HCT116 (cell line): ENCODE measurements at regions not wholly inside any gene's neighbourhood (a gene's known extent, or its start where the extent isn't known, plus 50 kb on each side); places are given as distances from the start of the nearest gene placed in this dataset.

ENCODE experiments used
- ATAC-seq: fragments of 200-7000 bp; cut with Tn5 transposase; 2 replicates; pipeline ENCODE4 v1.9.1; 2020; ENCODE audit warnings: mild to moderate bottlenecking, moderate library complexity
- BruUV-seq: library from RNA; stranded (reverse); fragments of 400-500 nt; replicated peaks from 2 replicates; lab custom pipeline; 2021; lab: Mats Ljungman, UMichigan
- CTCF ChIA-PET: fragments of 300-600 bp; sonication (Branson Sonifier 250); formaldehyde crosslinking; loops from one replicate; lab custom pipeline; 2021; ENCODE audit warnings: antibody characterized with exemption; lab: Charles Lee
- POLR2A ChIA-PET: fragments of 300-600, 350-600 bp; sonication (Branson Sonifier 250); formaldehyde crosslinking; loops from one replicate; lab custom pipeline; 2021; ENCODE audit warnings: antibody characterized with exemption; lab: Charles Lee
- RAD21 ChIA-PET, 2 experiments: fragments of 300-600 bp; sonication (Branson Sonifier 250); formaldehyde crosslinking; loops; one replicate each; lab custom pipeline; 2023; ENCODE audit warnings: low total read pairs in 2 of 2; ENCODE audit not compliant: uncharacterized antibody in 2 of 2, unreplicated experiment in 2 of 2, low non-redundant PET in 1 of 2; lab: Charles Lee
- DNase-seq: peaks from one replicate; pipeline ENCODE4 v3.0.0-alpha.2; 2010; ENCODE audit warnings: low read depth, low spot score
- H2AFZ ChIP-seq: fragments of 200-600 bp; shearing (Covaris generic), sonication (generic); 2 replicates; pipeline ENCODE4 v1.6.1; 2017; ENCODE audit warnings: low read depth, mixed run types, mixed read lengths, antibody characterized with exemption, low read length; ENCODE audit not compliant: poor library complexity, severe bottlenecking
- H3K27ac ChIP-seq: 2 replicates; pipeline ENCODE4 v1.5.1; 2012; ENCODE audit warnings: low read depth, low read length
- H3K27me3 ChIP-seq: fragments of 200-600 bp; sonication (generic); 2 replicates; pipeline ENCODE4 v1.6.1; 2016; ENCODE audit warnings: mixed run types, low read length, mixed read lengths; ENCODE audit not compliant: insufficient read depth
- H3K36me3 ChIP-seq, 2 experiments: fragments of 200-500 bp in 1 of 2; fragments of 200-600 bp in 1 of 2; sonication (Bioruptor generic) in 1 of 2; sonication (generic) in 1 of 2; 2 replicates each; pipeline versions ENCODE4 v1.5.1 to v1.6.1; 2014 to 2016; ENCODE audit warnings: low read length in 2 of 2, inconsistent platforms in 1 of 2, mixed read lengths in 1 of 2, mixed run types in 1 of 2; ENCODE audit not compliant: insufficient read depth in 2 of 2, control insufficient read depth in 1 of 2
- H3K4me1 ChIP-seq, 2 experiments: fragments of 200-600 bp in 1 of 2; sonication (generic) in 1 of 2; 2 replicates each; pipeline versions ENCODE4 v1.5.1 to v1.6.1; 2012 to 2017; ENCODE audit warnings: low read length in 2 of 2, inconsistent platforms in 1 of 2, mild to moderate bottlenecking in 1 of 2, mixed read lengths in 1 of 2, mixed run types in 1 of 2, moderate library complexity in 1 of 2; ENCODE audit not compliant: insufficient read depth in 2 of 2, control insufficient read depth in 1 of 2
- H3K4me2 ChIP-seq: fragments of 200-600 bp; sonication (generic); 2 replicates; pipeline ENCODE4 v1.6.1; 2017; ENCODE audit warnings: mixed run types, low read length, mixed read lengths
- H3K4me3 ChIP-seq, 2 experiments: fragments of 200-600 bp in 1 of 2; sonication (generic) in 1 of 2; replicated peaks in 1 of 2; 2 replicates each; pipeline ENCODE4 v1.5.1; 2011 to 2016; ENCODE audit warnings: low read length in 2 of 2, control low read depth in 1 of 2, low read depth in 1 of 2, mild to moderate bottlenecking in 1 of 2, mixed read lengths in 1 of 2, mixed run types in 1 of 2
- H3K79me2 ChIP-seq: fragments of 200-600 bp; sonication (generic); 2 replicates; pipeline ENCODE4 v1.6.1; 2017; ENCODE audit warnings: mild to moderate bottlenecking, mixed run types, low read length, moderate library complexity, mixed read lengths; ENCODE audit not compliant: insufficient read depth
- H3K9ac ChIP-seq: fragments of 200-600 bp; sonication (generic); 2 replicates; pipeline ENCODE4 v1.6.1; 2016; ENCODE audit warnings: low read length, mixed read lengths
- H3K9me2 ChIP-seq: fragments of 200-600 bp; sonication (generic), shearing (Covaris generic); 2 replicates; pipeline ENCODE4 v1.6.1; 2017; ENCODE audit warnings: mixed run types, mild to moderate bottlenecking, moderate library complexity; ENCODE audit not compliant: insufficient read depth
- H3K9me3 ChIP-seq, 2 experiments: fragments of 200-500 bp in 1 of 2; fragments of 200-600 bp in 1 of 2; sonication (Bioruptor generic) in 1 of 2; sonication (generic) in 1 of 2; 2 replicates each; pipeline ENCODE4 v1.6.1; 2014 to 2017; ENCODE audit warnings: low read length in 2 of 2, mixed read lengths in 2 of 2, inconsistent platforms in 1 of 2, low read depth in 1 of 2, mild to moderate bottlenecking in 1 of 2, mixed run types in 1 of 2, moderate library complexity in 1 of 2; ENCODE audit not compliant: control insufficient read depth in 1 of 2, insufficient read depth in 1 of 2
- H4K20me1 ChIP-seq: fragments of 200-600 bp; sonication (generic), shearing (Covaris generic); 2 replicates; pipeline ENCODE4 v1.6.1; 2017; ENCODE audit warnings: mixed run types, mild to moderate bottlenecking, moderate library complexity; ENCODE audit not compliant: insufficient read depth
- CEBPB ChIP-seq: IDR thresholded peaks from 2 replicates; pipeline ENCODE4 v1.6.1; 2012; ENCODE audit warnings: low read depth
- EGR1 ChIP-seq: IDR thresholded peaks from 2 replicates; pipeline ENCODE4 v1.6.1; 2012; ENCODE audit warnings: low read depth
- ELF1 ChIP-seq: IDR thresholded peaks from 2 replicates; pipeline ENCODE4 v1.6.1; 2012; ENCODE audit warnings: low read depth, borderline replicate concordance
- EZH2 ChIP-seq: fragments of 200-600 bp; sonication (generic); IDR thresholded peaks from 2 replicates; pipeline ENCODE4 v1.6.1; 2017; ENCODE audit warnings: antibody characterized with exemption, mixed run types
- EZH2phosphoT487 ChIP-seq: fragments of 200-600 bp; IDR thresholded peaks from 2 replicates; pipeline ENCODE4 v1.6.1; 2018; ENCODE audit warnings: antibody characterized with exemption, borderline replicate concordance
- FOSL1 ChIP-seq: IDR thresholded peaks from 2 replicates; pipeline ENCODE4 v1.6.1; 2012; ENCODE audit warnings: low read depth
- JUND ChIP-seq: IDR thresholded peaks from 2 replicates; pipeline ENCODE4 v1.6.1; 2012
- POLR2A ChIP-seq: IDR thresholded peaks from 2 replicates; pipeline ENCODE4 v1.7.0; 2011; ENCODE audit warnings: borderline replicate concordance; ENCODE audit not compliant: insufficient read depth, insufficient read length; ENCODE audit errors: extremely low read depth
- RAD21 ChIP-seq: IDR thresholded peaks from 2 replicates; pipeline ENCODE4 v1.6.1; 2012; ENCODE audit warnings: low read depth, mild to moderate bottlenecking
- SIN3A ChIP-seq: IDR thresholded peaks from 2 replicates; pipeline ENCODE4 v1.6.1; 2012; ENCODE audit warnings: low read depth
- SRF ChIP-seq: IDR thresholded peaks from 2 replicates; pipeline ENCODE4 v1.6.1; 2012; ENCODE audit warnings: low read depth
- TCF7L2 ChIP-seq: IDR thresholded peaks from 2 replicates; pipeline ENCODE4 v1.7.0; 2011; ENCODE audit warnings: borderline replicate concordance, inconsistent platforms; ENCODE audit not compliant: insufficient read depth, insufficient read length; ENCODE audit errors: extremely low read depth
- ZFX ChIP-seq: fragments of 450-650 bp; IDR thresholded peaks from 2 replicates; pipeline ENCODE4 v1.6.1; 2017
- intact Hi-C: fragments of 100-400 bp; cut with micrococcal nuclease; formaldehyde crosslinking; loops from 2 replicates; pipeline ENCODE4 v1.10.0; 2022
- TF ChIP-seq, protein P1 (sequence below): IDR thresholded peaks from 2 replicates; pipeline ENCODE4 v1.6.1; 2012; ENCODE audit warnings: low read depth
- TF ChIP-seq, protein P2 (sequence below): IDR thresholded peaks from 2 replicates; pipeline ENCODE4 v1.6.1; 2012
- TF ChIP-seq, protein P3 (sequence below): IDR thresholded peaks from 2 replicates; pipeline ENCODE4 v1.6.1; 2012
- TF ChIP-seq, protein P4 (sequence below): IDR thresholded peaks from 2 replicates; pipeline ENCODE4 v1.6.1; 2011; ENCODE audit warnings: mild to moderate bottlenecking, low read length, moderate library complexity; ENCODE audit not compliant: insufficient replicate concordance; ENCODE audit errors: extremely low read depth

DNA sequence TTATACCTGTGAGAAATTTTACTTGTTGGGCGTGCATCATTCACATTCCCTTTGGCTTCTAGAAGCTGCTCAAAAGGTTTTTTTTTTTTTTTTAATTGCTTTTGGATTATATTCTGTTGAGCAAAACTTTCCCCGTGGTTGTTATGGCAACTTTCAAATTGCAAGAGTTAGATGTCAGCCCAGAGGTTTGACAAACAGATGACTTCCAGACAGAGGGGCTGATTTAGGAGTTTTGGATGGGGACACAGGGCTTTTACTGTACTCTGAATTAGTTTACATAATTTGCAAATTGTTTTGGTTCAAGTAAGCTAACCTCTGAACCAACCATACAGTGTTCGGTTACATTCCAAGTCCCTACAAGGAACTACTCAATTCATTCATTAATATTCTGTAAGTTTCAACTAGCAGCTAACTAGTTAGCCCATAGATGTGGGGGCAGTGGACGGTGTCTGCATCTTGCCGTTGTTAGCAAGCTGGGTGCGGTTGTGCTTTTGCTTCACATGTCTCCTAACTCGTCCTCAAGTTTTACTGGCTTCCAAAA lies 66.4 kb upstream of the JAZF1 start:
- ChIA-PET RAD21 (no interaction called here), CTCF (no interaction called here), POLR2A (no interaction called here)
- Histone ChIP-seq H3K4me1 (no peaks in the 10 kb centered on the region), H3K9ac (no peak overlapping the region), H3K9me3 (no peaks in the 10 kb centered on the region), H2AFZ (no peak overlapping the region), H3K4me2 (no peak overlapping the region), H3K36me3 (no peaks in the 10 kb centered on the region), H4K20me1 (no peaks in the 10 kb centered on the region), H3K27ac (no peak overlapping the region), H3K4me3 (no peak overlapping the region), H3K79me2 (no peaks in the 10 kb centered on the region), H3K27me3 (no peaks in the 10 kb centered on the region), H3K9me2 (no peaks in the 10 kb centered on the region)
- no peak for DNase-seq
- TF ChIP-seq CEBPB (no peak), POLR2A (no peak), EZH2 (no peak), FOSL1 (no peak), ELF1 (no peak), ZFX (no peak), SIN3A (no peak), SRF (no peak), EGR1 (no peak), RAD21 (no peak), JUND (no peak), TCF7L2 (no peak), EZH2phosphoT487 (no peak)
- TF ChIP-seq, protein P1, sequence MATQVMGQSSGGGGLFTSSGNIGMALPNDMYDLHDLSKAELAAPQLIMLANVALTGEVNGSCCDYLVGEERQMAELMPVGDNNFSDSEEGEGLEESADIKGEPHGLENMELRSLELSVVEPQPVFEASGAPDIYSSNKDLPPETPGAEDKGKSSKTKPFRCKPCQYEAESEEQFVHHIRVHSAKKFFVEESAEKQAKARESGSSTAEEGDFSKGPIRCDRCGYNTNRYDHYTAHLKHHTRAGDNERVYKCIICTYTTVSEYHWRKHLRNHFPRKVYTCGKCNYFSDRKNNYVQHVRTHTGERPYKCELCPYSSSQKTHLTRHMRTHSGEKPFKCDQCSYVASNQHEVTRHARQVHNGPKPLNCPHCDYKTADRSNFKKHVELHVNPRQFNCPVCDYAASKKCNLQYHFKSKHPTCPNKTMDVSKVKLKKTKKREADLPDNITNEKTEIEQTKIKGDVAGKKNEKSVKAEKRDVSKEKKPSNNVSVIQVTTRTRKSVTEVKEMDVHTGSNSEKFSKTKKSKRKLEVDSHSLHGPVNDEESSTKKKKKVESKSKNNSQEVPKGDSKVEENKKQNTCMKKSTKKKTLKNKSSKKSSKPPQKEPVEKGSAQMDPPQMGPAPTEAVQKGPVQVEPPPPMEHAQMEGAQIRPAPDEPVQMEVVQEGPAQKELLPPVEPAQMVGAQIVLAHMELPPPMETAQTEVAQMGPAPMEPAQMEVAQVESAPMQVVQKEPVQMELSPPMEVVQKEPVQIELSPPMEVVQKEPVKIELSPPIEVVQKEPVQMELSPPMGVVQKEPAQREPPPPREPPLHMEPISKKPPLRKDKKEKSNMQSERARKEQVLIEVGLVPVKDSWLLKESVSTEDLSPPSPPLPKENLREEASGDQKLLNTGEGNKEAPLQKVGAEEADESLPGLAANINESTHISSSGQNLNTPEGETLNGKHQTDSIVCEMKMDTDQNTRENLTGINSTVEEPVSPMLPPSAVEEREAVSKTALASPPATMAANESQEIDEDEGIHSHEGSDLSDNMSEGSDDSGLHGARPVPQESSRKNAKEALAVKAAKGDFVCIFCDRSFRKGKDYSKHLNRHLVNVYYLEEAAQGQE, result no peak
- TF ChIP-seq, protein P2, sequence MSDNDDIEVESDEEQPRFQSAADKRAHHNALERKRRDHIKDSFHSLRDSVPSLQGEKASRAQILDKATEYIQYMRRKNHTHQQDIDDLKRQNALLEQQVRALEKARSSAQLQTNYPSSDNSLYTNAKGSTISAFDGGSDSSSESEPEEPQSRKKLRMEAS, result no peak
- TF ChIP-seq, protein P3, sequence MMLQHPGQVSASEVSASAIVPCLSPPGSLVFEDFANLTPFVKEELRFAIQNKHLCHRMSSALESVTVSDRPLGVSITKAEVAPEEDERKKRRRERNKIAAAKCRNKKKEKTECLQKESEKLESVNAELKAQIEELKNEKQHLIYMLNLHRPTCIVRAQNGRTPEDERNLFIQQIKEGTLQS, result no peak
- TF ChIP-seq, protein P4, sequence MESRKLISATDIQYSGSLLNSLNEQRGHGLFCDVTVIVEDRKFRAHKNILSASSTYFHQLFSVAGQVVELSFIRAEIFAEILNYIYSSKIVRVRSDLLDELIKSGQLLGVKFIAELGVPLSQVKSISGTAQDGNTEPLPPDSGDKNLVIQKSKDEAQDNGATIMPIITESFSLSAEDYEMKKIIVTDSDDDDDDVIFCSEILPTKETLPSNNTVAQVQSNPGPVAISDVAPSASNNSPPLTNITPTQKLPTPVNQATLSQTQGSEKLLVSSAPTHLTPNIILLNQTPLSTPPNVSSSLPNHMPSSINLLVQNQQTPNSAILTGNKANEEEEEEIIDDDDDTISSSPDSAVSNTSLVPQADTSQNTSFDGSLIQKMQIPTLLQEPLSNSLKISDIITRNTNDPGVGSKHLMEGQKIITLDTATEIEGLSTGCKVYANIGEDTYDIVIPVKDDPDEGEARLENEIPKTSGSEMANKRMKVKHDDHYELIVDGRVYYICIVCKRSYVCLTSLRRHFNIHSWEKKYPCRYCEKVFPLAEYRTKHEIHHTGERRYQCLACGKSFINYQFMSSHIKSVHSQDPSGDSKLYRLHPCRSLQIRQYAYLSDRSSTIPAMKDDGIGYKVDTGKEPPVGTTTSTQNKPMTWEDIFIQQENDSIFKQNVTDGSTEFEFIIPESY, result no peak
- intact Hi-C loops, result no loop called here
- ATAC-seq, result no peak
- BruUV-seq, result no TSS peak
